ENCODE measurements at regions not wholly inside any gene's neighbourhood (a gene's known extent, or its start where the extent isn't known, plus 50 kb on each side); places are given as distances from the start of the nearest gene placed in this dataset.

DNA sequence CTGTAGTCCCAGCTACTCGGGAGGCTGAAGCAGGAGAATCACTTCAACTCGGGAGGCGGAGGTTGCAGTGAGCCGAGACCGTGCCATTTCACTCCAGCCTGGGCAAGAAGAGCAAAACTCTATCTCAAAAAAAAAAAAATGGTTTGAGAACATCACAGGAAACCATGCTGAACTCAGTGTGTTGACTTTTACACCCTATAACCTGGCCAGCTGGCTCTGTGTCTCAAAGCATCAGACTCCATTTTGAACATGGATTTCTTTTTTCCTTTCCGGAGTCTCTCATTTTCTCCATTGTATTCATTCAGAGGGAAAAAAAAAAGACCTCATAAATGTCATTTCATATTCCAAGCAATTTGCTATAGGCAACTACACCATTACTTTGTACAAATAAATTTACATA is 63.2 kb upstream of the FOXN3 start:
- Histone ChIP-seq H2AFZ (ENCODE audit: low read length) (no peak overlapping the region), H3K4me1 (ENCODE audit: insufficient read depth, low read length, severe bottlenecking) (no peaks in the 10 kb centered on the region), H3K9ac (ENCODE audit: low read length) (no peak overlapping the region), H4K20me1 (ENCODE audit: insufficient read depth, low read length) (no peaks in the 10 kb centered on the region), H3K9me3 (ENCODE audit: low read length) (no peaks in the 10 kb centered on the region), H3K4me2 (ENCODE audit: low read length) (no peak overlapping the region), H3K36me3 (ENCODE audit: insufficient read depth, low read length) (no peaks in the 10 kb centered on the region; the same call in 1 of the 2 replicates), H3K79me2 (ENCODE audit: insufficient read depth, low read length) (no peaks in the 10 kb centered on the region), H3K27ac (ENCODE audit: low read depth, low read length, poor library complexity, severe bottlenecking) (no peak overlapping the region), H3K9me2 (ENCODE audit: low read depth, low read length) (no peaks in the 10 kb centered on the region), H3K27me3 (ENCODE audit: insufficient read depth, low read length) (no peaks in the 10 kb centered on the region), H3F3A (ENCODE audit: insufficient read depth, low read length) (no peaks in the 10 kb centered on the region), H3K4me3 (ENCODE audit: low read depth, low read length, poor library complexity, severe bottlenecking) (no peak overlapping the region)
- TF ChIP-seq, protein P1, sequence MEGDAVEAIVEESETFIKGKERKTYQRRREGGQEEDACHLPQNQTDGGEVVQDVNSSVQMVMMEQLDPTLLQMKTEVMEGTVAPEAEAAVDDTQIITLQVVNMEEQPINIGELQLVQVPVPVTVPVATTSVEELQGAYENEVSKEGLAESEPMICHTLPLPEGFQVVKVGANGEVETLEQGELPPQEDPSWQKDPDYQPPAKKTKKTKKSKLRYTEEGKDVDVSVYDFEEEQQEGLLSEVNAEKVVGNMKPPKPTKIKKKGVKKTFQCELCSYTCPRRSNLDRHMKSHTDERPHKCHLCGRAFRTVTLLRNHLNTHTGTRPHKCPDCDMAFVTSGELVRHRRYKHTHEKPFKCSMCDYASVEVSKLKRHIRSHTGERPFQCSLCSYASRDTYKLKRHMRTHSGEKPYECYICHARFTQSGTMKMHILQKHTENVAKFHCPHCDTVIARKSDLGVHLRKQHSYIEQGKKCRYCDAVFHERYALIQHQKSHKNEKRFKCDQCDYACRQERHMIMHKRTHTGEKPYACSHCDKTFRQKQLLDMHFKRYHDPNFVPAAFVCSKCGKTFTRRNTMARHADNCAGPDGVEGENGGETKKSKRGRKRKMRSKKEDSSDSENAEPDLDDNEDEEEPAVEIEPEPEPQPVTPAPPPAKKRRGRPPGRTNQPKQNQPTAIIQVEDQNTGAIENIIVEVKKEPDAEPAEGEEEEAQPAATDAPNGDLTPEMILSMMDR (IDR thresholded peaks at IDR 0.05; ENCODE audit: low read length), result no peak
- no peak for TF ChIP-seq EZH2 (IDR thresholded peaks at IDR 0.05; ENCODE audit: borderline replicate concordance, low read length)

DNA sequence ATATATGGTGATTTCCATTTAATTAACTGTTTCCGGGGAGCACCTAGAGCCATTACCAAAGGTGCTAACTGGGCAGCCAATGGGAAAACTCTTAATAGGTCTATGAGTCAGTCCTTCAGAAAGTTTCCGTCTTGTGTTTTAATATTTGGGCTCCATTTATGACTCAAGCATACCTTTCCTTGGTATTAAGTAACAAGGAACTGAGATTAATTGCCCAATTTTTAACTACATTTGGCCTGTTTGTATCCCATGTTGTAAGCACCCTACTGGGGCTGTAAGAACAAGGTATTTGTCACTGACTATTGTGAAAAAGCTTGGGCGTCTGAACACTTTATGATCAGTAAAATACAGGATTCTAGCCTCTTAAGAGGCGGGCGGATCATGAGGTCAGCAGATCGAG is 62.8 kb upstream of the FOXN3 start:
- TF ChIP-seq EZH2 (IDR thresholded peaks at IDR 0.05; ENCODE audit: borderline replicate concordance, low read length), result no peak
- TF ChIP-seq, protein P1 (IDR thresholded peaks at IDR 0.05; ENCODE audit: low read length), result no peak

DNA sequence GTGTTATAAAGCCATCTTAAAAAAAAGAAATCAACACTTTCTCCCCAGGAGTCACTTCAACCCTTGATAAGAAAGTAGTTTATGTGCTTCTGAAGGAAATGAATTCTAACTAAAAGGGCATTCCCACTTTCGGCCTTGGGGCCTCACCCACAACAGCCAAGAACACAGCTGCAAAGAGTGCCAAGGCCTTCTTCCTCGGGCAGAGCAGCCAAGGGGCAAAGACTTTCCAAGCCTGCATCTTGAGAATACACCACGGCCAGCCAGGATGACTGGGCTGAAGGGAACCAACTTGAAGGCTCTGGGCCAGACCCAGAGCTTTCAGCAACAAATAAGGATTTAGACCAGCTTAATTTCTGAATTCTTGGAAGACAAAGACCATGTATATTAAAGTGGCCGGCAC is 60.4 kb upstream of the FOXN3 start:
- Histone ChIP-seq H3K4me1 (ENCODE audit: insufficient read depth, low read length, severe bottlenecking) (no peaks in the 10 kb centered on the region), H3K4me3 (ENCODE audit: low read depth, low read length, poor library complexity, severe bottlenecking) (no peak overlapping the region), H3K79me2 (ENCODE audit: insufficient read depth, low read length) (no peaks in the 10 kb centered on the region), H3K36me3 (ENCODE audit: insufficient read depth, low read length) (no peaks in the 10 kb centered on the region; the same call in 1 of the 2 replicates), H3F3A (ENCODE audit: insufficient read depth, low read length) (no peaks in the 10 kb centered on the region), H3K4me2 (ENCODE audit: low read length) (no peak overlapping the region), H3K9me3 (ENCODE audit: low read length) (no peaks in the 10 kb centered on the region), H3K9ac (ENCODE audit: low read length) (no peak overlapping the region), H3K27ac (ENCODE audit: low read depth, low read length, poor library complexity, severe bottlenecking) (no peak overlapping the region), H2AFZ (ENCODE audit: low read length) (no peak overlapping the region), H4K20me1 (ENCODE audit: insufficient read depth, low read length) (no peaks in the 10 kb centered on the region), H3K9me2 (ENCODE audit: low read depth, low read length) (no peaks in the 10 kb centered on the region), H3K27me3 (ENCODE audit: insufficient read depth, low read length) (no peaks in the 10 kb centered on the region)
- TF ChIP-seq, protein P1 (IDR thresholded peaks at IDR 0.05; ENCODE audit: low read length), result no peak
- TF ChIP-seq EZH2 (IDR thresholded peaks at IDR 0.05; ENCODE audit: borderline replicate concordance, low read length), result no peak

More for the DNA sequence above, 62.8 kb upstream of the FOXN3 start:
- no peak overlapping the region for H3K4me2 ChIP-seq (ENCODE audit: low read length)
- H3K9me2 ChIP-seq (ENCODE audit: low read depth, low read length), result no peaks in the 10 kb centered on the region
- H3K27me3 ChIP-seq (ENCODE audit: insufficient read depth, low read length), result no peaks in the 10 kb centered on the region
- no peaks in the 10 kb centered on the region for H3K9me3 ChIP-seq (ENCODE audit: low read length)
- H4K20me1 ChIP-seq (ENCODE audit: insufficient read depth, low read length), result no peaks in the 10 kb centered on the region
- no peak overlapping the region for H2AFZ ChIP-seq (ENCODE audit: low read length)
- H3K9ac ChIP-seq (ENCODE audit: low read length), result no peak overlapping the region
- no peak overlapping the region for H3K4me3 ChIP-seq (ENCODE audit: low read depth, low read length, poor library complexity, severe bottlenecking)
- H3F3A ChIP-seq (ENCODE audit: insufficient read depth, low read length), result no peaks in the 10 kb centered on the region
- no peak overlapping the region for H3K27ac ChIP-seq (ENCODE audit: low read depth, low read length, poor library complexity, severe bottlenecking)
- no peaks in the 10 kb centered on the region for H3K4me1 ChIP-seq (ENCODE audit: insufficient read depth, low read length, severe bottlenecking)
- no peaks in the 10 kb centered on the region for H3K79me2 ChIP-seq (ENCODE audit: insufficient read depth, low read length)
- no peaks in the 10 kb centered on the region; the same call in 1 of the 2 replicates for H3K36me3 ChIP-seq (ENCODE audit: insufficient read depth, low read length)

All from OCI-LY1 (cell line).